D721Med (cell line): ENCODE measurements at regions not wholly inside any gene's neighbourhood (a gene's known extent, or its start where the extent isn't known, plus 50 kb on each side); places are given as distances from the start of the nearest gene placed in this dataset.

Source experiments
- DNase-seq: peaks from one replicate; pipeline ENCODE4 v3.0.0; 2011; ENCODE audit warnings: low spot score; ENCODE audit not compliant: insufficient read length
- FAIRE-seq: peaks from 2 replicates; lab custom pipeline; 2011; peaks lifted over from hg19 to GRCh38; lab: Jason Lieb, UNC
- TF ChIP-seq, protein P1 (sequence below): IDR thresholded peaks from 2 replicates; pipeline ENCODE4 v1.5.1; 2012; ENCODE audit warnings: mild to moderate bottlenecking, control low read depth; ENCODE audit not compliant: insufficient read depth; ENCODE audit errors: missing control alignments

DNA sequence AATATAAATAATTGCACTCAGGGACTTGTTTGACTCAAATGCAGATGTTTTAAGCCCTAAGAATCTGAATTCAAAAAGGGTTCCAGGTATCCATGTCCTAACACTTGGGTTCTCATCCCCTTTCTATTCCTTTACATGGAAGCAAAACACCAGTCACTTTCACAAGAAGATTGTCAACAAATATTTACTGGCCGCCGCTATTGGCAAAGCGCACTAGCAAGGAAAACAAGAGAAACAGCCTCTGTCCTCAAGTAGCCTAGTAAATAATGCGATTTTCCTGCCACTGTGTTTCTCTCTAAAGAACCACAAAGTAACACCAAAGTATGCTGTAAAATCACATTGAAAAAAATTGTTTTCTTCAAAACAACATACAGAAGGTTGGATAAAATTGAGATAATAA is 66.7 kb upstream of the EZH2 start:
- FAIRE-seq, result no peak
- TF ChIP-seq, protein P1, sequence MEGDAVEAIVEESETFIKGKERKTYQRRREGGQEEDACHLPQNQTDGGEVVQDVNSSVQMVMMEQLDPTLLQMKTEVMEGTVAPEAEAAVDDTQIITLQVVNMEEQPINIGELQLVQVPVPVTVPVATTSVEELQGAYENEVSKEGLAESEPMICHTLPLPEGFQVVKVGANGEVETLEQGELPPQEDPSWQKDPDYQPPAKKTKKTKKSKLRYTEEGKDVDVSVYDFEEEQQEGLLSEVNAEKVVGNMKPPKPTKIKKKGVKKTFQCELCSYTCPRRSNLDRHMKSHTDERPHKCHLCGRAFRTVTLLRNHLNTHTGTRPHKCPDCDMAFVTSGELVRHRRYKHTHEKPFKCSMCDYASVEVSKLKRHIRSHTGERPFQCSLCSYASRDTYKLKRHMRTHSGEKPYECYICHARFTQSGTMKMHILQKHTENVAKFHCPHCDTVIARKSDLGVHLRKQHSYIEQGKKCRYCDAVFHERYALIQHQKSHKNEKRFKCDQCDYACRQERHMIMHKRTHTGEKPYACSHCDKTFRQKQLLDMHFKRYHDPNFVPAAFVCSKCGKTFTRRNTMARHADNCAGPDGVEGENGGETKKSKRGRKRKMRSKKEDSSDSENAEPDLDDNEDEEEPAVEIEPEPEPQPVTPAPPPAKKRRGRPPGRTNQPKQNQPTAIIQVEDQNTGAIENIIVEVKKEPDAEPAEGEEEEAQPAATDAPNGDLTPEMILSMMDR, result no peak
- no peak for DNase-seq

DNA sequence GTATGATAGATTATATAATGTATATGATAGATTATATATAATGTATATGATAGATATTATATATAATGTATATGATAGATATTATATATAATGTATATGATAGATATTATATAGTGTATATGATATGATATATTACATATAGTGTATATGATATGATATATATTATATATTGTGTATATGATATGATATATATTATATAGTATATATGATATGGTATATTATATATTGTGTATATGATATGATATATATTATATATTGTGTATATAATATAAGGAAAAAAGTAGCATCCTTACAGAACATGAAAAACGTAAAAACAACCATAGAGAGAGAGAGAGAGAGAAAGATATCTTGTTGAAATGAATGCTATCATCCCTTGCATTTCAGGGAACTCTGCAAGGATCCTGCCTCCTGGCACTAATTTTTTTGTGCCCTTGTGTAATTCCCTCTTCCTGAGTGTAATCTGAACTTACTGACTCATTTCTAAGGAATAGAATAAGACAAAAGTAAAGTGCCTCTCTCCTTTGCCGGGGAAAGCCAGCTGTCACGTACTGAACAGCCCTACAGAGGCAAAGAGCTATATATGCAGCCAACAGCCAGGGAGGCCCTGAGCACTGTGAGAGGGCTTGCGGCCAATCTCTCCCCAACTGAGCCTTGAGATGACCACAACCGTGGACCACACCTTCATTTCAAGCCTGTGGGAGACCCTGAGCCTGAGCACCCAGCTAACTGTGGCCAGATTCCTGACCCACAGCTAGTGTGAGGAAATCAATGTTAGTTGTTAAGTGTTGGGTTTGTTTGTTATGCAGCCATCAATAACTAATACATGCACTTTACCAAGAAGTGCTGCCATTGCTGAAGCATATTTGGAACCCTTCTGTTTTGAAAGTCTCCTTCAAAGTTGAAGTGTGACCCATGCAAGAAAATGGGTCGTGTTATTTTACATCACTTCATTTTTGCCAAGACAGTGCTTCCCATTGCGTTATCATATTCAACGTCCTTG is 61.1 kb upstream of the EZH2 start:
- TF ChIP-seq, protein P1, result no peak
- DNase-seq (no peak), FAIRE-seq (no peak)

- TF ChIP-seq, protein P1, result peak; percentile 27
- DNase-seq (no peak), FAIRE-seq (no peak)
Observed at GRCh38 chr7:148941598-148942275, 57.6 kb upstream of the EZH2 start.

GRCh38 chr7:148940702-148941597 is 56.9 kb upstream of the EZH2 start:
- TF ChIP-seq, protein P1, result no peak
- FAIRE-seq (peak; percentile 78), DNase-seq (peak; percentile 25)

DNA sequence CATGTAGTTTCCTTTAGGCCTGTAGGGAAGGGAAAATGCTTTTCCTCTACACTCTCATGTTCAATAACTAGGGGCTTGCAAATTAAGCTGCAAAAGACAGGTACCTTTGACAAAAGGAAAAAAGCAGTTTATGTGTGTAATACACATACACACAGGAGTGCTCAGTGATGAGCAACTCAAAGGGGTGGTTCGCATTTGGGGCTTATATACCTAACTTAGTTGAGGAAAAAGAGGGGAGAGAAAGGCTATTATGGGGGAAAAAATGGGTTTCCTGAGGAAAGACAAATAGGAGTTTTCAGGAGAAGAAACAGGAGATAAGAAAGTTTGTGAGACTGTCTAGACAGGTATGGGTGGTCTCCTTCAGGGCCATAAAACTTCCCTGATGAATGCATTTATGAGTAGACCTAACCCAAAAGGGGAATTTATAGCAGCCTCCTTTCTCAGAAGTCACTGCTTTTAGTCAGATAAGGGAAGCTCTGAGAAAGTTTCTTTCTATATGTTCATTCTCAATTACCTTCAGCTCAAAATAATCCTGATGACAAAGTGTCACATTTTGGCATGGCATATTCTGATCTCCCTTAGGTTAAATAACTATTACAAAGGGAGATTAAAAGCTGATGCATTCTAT is 55.2 kb upstream of the EZH2 start:
- FAIRE-seq (no peak), DNase-seq (no peak)
- TF ChIP-seq, protein P1, result no peak

GRCh38 chr7:148935451-148935850 is 51.4 kb upstream of the EZH2 start:
- TF ChIP-seq, protein P1, result no peak
- no peak for DNase-seq
- FAIRE-seq, result no peak
